NCI-H2107 (cell line): ENCODE measurements at regions not wholly inside any gene's neighbourhood (a gene's known extent, or its start where the extent isn't known, plus 50 kb on each side); places are given as distances from the start of the nearest gene placed in this dataset.
"Not testable (repeated sequence)": the region's sequence is repeated elsewhere in the genome, so short reads cannot be mapped to it uniquely, and the experiment has no call there.

Experiments
- DNase-seq: peaks from one replicate; lab custom pipeline; 2025; lab: John Stamatoyannopoulos, UW

DNA sequence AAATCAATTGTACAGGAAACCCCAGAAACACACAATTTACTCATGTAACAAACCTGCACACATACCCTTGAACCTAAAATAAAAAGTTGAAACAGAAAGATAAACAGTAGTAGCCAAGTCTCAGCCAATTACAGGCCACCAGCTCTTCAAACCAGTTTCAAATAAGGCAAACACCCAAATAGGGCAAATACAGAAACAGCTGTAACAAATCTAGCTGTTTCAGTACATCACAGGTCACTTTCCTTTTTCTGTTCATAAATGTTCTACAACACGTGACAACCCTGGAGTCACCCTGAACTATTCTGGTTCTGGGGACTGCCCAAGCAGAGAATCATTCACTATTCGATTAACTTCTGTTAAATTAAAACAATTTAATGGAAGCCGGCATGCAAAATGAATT lies 329.0 kb downstream of the GJA1 start:
- no peak for DNase-seq

DNA sequence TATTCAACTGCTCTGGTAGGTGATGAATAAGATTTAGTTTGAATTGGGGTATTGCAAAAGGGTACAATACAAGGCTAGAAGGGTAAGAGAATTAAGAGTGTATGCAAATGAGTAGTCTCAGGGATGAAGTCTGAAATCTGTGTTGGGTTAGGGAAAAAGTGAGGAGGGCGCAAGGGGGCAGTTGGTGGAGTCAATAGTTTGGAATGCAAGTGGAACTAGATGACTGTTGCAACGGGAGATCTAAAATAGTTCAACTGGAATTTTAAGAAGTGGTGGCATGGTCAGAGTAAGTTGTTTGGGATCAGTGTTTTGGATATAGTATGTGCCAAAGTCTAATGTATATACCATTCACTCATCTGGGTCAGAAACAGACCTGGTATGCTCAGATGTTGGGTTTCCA lies 329.6 kb downstream of the GJA1 start:
- no peak for DNase-seq

DNA sequence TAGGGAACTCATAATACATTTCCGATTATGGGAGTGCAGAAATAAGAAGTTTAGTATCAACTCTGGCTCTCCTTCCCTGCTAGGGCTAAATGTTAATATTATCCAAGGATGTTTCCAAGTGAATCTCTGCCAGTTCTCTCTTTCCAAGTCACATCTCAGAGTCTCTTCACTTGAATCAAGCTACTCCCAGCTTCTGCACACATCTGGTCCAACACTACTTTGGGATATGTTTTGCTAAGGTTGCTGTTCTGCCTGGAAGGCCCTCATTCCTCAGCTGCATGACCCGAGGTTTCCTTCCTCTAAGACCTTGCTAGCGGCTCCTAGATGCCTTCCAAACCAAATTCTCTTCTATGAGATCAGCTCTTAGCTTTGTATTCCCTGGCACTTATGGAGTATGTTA lies 331.8 kb downstream of the GJA1 start:
- DNase-seq, result no peak

DNA sequence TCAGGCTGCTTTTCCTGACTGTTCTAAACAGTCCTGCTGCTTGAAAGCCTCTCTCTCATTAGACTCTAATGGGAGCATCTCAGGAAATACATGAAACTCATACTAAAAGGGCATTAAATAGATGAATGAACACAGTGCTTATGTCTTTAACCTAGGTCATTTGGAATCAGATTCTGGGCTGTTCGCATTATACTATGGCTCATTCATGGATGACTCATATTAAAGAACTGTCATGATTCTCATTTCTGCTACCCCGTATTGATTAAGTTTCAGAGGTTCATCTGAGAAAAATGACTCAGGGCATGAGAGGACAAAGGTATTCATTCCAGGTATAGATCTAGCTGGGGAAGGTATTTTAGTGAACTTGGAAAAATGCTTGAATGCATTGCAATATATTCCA lies 335.5 kb downstream of the GJA1 start:
- no peak for DNase-seq

DNA sequence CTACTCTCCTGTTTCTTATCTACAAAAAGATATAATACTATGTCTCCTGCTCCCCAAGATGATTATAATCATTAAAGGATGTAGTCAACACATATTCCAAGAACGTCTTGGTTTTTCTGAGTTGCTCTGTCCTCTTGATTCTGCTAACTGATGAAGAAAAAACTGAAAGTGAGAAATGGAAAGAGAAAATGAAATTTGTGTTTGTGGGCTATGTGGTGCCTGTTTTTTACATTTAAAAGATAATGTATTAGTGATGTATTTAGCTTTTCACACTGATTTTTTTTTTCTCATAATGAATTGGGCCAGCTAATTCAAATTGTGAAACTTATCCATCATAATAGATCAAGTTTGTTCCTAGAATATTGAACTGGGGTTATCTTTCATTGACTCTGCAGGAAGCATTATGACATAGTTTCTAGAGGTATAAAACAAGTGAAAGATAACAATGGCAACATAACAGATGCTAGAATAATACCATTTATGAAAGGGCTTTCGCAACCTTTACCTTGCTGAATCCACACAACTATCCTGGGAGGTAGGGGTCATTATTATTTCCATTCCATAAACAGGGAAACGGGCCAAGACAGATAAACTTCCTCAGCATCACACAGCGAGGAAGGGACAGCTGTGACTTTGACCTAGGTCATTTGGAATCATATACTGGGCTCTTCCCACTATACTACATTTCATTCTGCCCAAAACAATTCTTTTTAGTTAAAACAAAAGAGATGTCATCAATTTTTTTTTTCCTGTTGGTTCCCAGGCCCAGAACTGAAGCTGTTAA lies 336.7 kb downstream of the GJA1 start:
- DNase-seq, result no peak

DNA sequence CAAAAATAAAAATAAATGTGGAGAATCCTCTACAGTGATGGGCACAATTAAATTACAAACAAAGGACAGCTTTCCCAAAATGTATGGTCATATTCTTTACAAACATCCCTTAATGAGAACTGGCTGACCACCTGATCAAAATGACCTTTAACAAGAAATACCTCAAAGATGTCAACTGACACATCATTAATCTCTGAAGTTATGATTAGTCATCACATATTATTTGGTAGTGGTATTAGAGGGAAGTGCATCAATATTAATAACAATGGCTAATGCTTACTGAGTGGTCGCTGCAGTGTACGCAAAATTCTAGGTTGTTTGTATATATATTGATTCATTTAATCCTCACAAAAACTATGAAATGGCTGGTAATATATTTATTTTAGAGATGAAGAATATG lies 340.6 kb downstream of the GJA1 start:
- DNase-seq, result no peak

DNA sequence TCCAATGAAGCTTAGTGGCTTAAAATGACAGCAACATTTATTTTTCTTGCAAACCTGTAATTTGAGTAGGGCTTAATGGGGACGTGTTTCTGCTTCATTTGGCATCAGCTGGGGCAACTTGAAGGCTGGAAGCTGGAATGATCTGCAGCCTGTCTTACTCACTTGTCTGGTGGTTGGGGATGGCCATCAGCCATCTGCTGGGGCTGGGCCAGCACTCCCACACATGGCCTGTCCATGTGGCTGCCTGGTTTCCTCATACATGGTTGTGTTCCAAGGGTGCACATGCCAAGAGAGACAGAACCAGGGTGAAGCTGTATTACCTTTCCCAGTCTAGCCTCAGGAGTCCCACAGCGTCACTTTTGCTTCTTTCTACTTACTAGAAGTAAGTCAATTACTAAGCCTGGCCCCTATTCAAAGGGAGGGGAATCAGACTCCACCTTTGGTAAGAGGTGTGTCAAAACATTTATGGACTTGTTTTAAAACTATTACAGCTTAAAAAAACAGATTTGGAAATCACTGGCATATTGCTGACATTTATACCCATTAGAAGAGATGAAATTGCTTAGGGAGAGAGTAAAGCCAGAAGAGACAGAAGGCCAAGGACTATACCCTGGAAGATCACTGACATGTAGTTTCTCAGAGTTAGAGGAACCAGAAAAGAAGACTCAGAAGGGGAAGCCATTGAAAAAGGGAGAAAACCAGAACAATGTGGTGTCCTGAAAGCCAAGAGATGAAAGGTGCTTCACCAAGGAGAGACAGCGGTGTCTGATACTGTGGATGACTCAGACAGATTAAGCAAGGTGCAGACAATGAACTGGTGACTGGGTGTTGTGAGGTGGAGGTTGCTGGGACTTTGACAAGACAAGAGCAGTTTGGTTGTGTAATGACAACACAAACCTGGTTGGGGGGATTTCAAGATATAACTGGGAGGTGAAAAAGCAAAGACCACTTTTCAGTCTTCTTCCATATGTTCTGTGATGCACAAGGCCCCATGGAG lies 345.2 kb downstream of the GJA1 start:
- DNase-seq, result no peak

DNA sequence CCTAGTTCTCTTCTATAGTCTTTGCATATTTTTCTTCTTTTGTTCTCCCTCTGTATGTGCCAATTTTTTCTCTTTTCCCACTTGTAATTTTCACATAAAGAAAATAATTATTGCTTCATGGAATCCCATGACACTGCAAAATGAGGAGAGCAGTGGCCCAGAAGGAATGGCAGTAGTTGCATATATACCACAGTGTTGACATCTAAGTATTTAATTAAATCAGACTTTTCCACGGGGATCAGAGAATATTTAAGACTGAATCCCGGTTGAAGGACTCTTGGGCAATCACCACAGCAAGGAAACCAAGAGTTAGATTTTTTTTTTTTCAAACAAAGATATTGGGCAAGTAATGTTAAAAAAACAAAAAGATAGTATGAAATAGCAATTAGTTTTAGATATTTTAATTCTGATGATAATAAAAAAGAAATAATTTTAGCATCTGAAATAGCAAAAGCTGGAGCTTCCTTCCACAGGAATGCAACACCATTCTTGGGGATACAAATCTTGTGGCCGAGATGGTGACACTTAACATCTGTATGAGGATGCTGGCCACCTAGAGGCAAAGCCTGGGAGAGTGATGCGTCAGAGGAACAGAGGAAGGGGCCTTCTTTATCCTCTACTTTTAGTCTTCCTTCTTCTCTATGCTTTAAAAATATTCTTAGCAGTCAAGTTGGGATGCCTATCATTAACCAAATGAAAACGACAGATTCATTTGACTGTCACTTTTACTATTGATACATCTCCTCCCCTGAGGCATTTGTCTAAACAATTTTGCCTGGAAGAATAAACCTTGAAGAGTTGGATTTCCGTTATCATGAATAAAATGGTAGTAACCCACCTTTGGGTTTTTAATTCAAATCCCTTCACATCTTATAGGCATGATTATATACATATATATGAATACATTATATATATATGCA lies 356.2 kb downstream of the GJA1 start:
- no peak for DNase-seq

DNA sequence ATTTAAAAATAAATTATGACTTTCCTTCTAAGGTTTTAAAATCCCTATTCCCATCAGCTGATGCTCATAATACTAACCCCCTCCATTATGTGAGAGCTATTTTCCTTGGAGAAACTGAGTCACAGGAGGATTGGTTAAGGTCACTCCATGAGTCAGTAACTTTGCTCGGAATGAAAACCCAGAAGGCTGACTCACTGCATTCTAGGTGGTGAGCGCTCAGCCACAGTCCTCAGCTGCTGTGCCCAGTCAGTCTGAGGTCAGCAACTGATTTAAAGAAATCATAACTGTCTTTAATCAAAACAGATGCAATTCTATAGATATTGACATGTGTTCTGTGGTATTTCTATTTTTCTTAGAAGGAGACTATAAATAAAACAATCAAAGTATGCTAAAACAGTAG lies 359.2 kb downstream of the GJA1 start:
- no peak for DNase-seq

DNA sequence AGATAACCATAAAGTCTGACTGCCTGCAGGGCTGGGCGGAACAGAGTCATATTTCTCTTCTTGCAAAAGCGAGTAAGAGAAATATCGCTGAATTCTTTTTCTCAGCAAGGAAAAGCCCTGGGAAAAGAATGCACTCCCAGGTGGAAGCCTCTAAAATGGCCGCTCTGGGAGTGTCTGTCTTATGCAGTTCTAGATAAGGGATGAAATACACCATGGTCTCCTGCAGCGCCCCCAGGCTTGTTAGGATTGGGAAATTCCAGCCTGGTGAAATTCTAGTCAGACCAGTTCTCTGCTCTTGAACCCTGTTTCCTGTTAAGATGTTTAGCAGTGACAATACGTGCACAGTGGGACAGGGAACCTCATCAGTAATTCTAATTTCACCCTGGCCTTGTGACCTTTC lies 362.2 kb downstream of the GJA1 start:
- DNase-seq, result not testable (repeated sequence)

DNA sequence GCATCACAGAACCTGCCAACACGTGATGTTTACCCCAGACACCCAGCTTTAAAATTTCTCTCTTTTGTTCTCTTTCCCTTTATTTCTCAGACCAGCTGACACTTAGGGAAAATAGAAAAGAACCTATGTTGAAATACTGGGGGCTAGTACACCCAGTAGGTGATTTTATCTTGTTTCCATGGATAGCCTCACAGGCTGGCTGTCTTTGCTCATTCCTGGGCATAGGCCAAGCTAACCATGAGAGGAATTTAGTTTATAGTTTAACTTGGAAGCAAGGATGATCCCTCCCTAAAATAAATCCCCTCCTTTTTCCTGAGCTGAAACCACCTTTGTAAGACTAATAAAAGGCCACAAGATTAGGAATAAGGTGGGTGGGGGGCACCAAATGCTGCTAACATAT lies 362.7 kb downstream of the GJA1 start:
- not testable (repeated sequence) for DNase-seq

DNA sequence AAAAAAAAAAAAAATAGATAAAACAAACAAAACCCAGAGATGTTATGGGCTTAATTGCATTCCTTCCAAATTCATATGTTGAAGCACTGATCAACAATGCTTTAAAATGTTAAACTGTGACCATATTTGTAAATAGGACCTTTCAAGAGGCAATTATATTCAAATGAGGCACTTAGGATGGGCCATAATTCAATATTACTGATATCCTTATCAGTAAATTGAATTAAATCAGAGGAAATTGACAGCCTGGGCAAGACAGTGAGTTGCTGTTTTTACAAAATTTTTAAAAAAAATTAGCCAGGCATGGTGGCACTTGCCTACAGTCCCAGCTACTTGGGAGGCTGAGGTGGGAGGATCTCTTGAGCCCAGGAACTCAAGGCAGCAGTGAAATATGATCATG lies 364.1 kb downstream of the GJA1 start:
- no peak for DNase-seq

DNA sequence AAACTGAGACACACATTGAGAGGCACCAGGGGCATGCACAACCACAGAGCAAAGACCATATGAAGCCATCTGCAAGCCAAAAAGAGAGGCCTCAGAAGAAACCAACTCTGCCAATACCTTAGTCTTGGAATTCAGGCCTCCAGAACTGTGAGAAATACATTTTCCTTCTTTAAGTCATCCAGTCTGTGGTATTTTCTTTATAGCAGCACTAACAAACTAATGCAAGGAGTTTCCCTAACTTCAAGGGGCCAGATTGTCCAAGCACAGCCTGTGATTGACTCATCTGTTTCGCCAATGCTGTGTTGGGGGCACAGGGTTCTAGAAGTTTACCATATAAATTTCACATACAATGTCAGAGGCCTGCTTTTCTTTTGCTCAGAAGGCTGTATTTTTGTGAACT lies 364.6 kb downstream of the GJA1 start:
- no peak for DNase-seq

DNA sequence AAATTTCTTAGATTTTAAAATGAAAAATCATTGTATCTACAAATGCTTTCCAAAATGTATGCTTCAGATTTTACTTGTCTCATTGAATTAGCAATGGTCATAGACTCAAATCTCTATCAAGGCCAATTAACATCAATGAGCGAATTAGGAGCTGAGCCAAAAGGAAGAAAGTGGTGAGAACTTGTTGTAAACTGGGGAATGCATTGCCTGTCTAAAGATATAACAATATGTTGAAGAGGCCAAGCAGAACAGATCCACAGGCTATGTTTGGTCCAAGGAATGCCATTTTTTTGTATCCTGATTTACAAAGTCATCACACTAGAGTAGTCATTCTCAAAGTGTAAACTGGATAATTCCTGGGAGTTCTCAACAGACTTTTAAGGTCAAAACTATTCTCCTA lies 370.7 kb downstream of the GJA1 start:
- DNase-seq, result no peak

DNA sequence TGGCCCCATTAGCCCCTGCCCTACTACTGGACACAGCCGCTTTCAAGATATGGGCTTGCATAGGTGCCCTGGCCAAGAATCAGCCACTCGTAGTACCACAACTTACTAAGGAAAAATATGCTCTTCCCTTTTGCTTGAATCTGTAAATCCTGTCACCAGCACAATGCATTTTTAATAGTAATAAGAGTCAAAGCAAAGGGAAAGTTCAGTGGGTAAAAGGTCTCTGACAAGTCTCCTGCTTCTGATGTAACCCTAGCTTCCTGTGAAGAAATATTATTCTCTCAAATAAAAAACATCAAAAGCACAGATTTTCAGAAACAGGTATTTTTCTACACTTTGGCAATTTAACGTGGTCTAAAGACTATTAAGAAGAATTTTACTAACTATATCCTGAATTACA lies 373.8 kb downstream of the GJA1 start:
- no peak for DNase-seq

DNA sequence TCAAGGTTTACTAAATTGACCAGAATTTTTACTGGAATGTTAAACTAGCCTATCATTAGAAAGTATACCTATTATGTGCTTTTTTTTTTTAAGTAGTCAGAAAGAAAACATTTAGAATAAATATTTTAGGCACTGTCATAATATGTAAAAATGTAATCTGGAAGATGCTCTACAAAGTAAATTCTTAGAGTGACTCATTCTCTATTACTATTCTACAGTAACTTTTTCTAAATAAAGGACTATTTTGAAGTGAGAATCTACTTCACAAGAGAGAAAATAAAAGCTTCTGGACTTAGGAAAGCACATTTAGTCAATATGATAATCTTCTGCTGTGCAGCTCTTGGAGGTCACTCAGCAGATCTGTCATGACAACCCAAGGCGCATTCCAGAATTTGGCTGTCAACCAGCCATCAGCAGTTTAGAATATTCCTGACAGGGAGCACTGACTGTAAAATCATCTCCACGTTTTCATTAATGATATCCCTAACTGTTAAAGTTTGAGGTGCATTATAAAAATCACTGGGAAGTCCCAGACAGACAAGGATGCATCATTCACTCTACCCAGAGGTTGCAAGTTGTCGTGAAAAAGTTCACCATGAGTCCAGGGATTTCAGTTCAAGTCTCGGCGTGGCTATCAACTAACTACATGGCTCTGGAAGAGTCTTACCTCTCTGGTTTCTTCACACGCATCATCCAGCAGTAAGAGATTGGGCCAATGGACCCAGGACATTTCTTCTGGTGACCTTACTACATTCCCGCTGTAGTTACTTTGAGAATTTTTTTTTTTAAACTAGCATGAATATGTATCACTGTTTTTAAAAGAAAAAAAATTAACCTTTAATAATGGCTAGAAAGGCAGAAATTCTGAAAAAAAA lies 374.9 kb downstream of the GJA1 start:
- DNase-seq, result no peak

DNA sequence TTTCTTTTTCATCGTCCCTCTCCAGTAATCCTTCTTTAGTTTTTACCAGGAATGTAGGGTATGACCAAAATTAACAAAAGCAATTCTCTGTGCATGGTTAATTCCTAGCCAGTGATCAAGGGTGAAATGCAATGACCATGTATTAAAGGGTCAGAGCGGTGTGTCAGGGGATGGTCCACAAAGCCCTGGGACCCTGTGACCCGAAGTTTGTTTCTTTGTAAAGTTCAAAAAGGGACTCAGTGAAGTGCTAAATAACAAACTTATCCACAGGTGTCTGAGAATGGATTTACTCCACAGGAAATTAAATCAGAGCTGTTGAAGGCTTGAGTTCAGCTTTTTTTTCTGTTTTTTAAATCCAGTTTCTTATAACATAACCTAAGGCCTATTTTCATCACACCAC lies 375.7 kb downstream of the GJA1 start:
- DNase-seq, result no peak

DNA sequence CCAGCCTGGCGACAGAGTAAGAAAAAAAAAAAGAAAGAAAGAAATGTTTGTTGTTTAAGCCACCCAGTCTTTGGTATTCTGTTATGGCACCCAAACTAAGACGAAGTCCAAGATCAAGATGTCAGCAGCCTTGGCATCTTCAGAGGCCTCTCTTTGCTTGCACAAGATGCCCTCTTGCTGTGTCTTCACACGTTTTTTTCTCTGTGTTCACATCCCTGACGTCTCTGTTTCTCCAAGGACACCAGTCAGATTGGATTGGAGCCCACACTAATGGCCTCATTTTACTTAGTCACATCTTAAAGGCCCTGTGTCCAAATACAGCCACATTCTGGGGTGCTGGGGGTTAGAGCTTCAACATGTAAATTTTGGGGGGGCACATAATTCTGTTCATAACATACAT lies 380.9 kb downstream of the GJA1 start:
- DNase-seq, result no peak

DNA sequence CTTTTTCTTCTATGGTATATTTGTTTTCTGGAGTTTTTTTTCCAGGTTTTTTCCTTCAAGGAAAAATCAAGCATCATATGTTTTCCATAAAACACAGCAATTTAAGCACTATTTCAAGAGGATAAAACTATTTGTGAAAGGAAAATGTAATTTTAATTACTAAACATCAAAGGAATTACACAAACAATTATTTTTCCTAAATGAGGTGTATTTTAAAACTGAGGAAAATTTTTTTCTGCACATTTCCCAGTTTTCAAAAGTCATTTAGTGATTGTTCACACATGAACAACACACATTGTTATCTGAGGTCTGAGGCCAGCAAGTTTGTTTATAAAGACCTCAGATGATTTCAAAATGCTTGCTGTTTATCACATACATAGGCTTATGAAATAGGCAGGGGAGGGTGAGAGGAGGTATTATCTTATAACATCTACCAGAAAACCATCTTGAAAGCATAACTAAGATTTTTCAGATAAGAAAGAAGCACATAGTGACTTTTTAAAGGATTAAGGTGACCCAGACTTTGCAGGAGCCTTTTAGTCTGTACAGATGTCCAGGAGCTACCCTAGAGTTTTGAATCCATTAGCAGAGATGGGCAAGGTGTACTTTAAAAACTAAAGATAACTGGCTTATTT lies 381.6 kb downstream of the GJA1 start:
- DNase-seq, result no peak

DNA sequence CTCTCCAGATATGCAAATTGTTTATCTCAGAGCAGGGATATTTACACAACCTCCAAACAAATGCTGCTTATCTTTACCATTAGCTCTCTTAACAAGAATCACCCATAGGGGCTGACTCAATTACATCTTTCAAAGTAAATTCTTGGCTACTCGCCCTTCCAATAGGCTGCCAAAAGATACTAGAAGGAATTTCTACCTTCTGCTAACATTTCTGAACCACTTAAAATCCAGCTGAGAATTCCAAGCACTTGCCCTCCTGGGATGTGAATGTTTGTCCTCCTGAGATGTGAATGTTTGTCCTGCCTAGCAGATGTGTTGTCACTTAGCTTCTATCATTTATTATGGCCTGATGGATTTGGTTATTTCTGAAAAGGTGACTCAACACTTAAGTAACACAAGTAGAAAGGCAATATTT lies 388.0 kb downstream of the GJA1 start:
- no peak for DNase-seq
